ENCODE measurements at regions not wholly inside any gene's neighbourhood (a gene's known extent, or its start where the extent isn't known, plus 50 kb on each side); places are given as distances from the start of the nearest gene placed in this dataset.

DNA sequence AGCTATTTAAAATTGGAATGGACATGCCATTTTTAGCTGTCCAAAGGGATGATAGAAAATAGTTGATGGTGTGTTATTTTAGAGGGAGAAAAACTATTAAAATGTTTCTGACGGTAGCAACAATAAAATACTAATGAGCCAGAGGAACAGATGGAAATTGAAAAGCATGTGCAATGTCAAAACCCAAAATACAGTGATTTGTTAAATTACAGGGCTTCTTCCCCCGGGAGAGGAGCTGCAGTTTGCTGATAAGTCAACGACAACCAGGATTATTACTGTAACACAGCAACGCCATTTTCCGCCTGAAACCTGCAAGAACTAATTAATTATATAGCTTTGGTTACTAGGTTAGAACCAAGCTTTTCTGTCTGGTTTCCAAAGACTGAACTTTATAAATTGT, 179.6 kb upstream of the SPTLC3 start:
- DNase-seq (ENCODE audit: low spot score): no peak
- Histone ChIP-seq H3K27ac (ENCODE audit: low read depth in 1 of 2, low read length in 2 of 2) (no peak overlapping the region), H3K9me3 (ENCODE audit: control insufficient read depth in 4 of 4, low read length in 3 of 4) (no peaks in the 10 kb centered on the region), H3K27me3 (ENCODE audit: control insufficient read depth in 4 of 4, insufficient read depth in 4 of 4, low read length in 3 of 4) (no peaks in the 10 kb centered on the region), H3K36me3 (ENCODE audit: control insufficient read depth in 4 of 4, insufficient read depth in 3 of 4, low read depth in 1 of 4, low read length in 3 of 4) (no peaks in the 10 kb centered on the region), H3K9ac (ENCODE audit: low read depth in 1 of 2, low read length in 2 of 2) (no peak overlapping the region), H3K4me3 (ENCODE audit: low read depth in 1 of 3, low read length in 3 of 3) (no peak overlapping the region), H3K4me1 (ENCODE audit: control insufficient read depth in 4 of 4, insufficient read depth in 4 of 4, low read length in 3 of 4) (no peaks in the 10 kb centered on the region)
- 77% methylated on average over 5 of the region's 5 CpGs for WGBS
- TF ChIP-seq RAD21 (IDR thresholded peaks at IDR 0.05): no peak
- TF ChIP-seq HNF4A (conservative IDR thresholded peaks at IDR 0.05): no peak
- TF ChIP-seq RXRA (IDR thresholded peaks at IDR 0.05): no peak

DNA sequence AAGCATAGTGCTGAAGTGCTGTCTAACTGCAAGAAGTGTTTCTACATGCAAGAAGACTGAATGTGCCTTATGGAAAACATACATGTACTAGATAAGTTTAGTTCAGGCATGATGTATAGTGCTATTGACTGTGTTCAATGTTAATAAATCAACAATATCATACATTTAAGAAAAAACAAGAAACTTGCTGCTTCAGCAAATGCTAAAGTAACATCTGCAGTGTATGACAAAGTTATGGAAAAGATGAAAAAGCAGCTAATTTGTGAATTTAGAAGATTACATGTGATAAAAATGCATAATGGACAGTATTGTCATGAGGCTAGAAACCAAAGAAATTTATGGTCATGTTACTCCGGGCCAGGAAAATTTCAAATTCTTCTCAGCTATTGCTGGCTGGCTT, 174.9 kb upstream of the SPTLC3 start:
- no peak for DNase-seq (ENCODE audit: low spot score)
- no peak overlapping the region for H3K27ac ChIP-seq (ENCODE audit: low read depth in 1 of 2, low read length in 2 of 2)
- no peaks in the 10 kb centered on the region for H3K36me3 ChIP-seq (ENCODE audit: control insufficient read depth in 4 of 4, insufficient read depth in 3 of 4, low read depth in 1 of 4, low read length in 3 of 4)
- no peaks in the 10 kb centered on the region for H3K9me3 ChIP-seq (ENCODE audit: control insufficient read depth in 4 of 4, low read length in 3 of 4)
- peaks cover 0 to 5% (median 0%) of the 10 kb centered on the region in 4 donors for H3K27me3 ChIP-seq (ENCODE audit: control insufficient read depth in 4 of 4, insufficient read depth in 4 of 4, low read length in 3 of 4)
- H3K9ac ChIP-seq (ENCODE audit: low read depth in 1 of 2, low read length in 2 of 2): no peak overlapping the region
- TF ChIP-seq YY1 (IDR thresholded peaks at IDR 0.05) (no peak), FOXA2 (IDR thresholded peaks at IDR 0.05) (no peak)
- 82% methylated on average over 1 of the region's 1 CpG for WGBS
- H3K4me1 ChIP-seq (ENCODE audit: control insufficient read depth in 4 of 4, insufficient read depth in 4 of 4, low read length in 3 of 4): no peaks in the 10 kb centered on the region
- H3K4me3 ChIP-seq (ENCODE audit: low read depth in 1 of 3, low read length in 3 of 3): no peak overlapping the region

DNA sequence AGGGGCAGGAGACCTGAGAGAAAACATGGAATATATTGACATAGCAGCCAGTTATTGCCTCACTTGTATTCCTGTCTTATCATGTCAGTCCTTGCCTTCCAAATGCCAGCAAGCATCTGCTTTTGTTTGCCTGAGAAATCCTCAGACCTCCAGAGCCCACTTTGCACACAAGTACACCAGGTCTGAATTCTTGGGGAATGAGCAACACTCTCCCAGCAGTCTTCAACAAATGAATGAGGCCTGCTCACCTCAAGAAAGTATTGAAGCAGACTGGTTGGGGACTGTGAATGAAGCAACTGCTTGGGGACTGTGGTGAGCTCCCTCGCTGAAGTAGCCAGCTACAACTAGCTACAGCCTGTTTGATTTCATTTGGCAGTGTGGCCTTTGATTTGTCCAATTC, 172.8 kb upstream of the SPTLC3 start:
- peaks cover 0 to 5% (median 0%) of the 10 kb centered on the region in 4 donors for H3K27me3 ChIP-seq (ENCODE audit: control insufficient read depth in 4 of 4, insufficient read depth in 4 of 4, low read length in 3 of 4)
- H3K27ac ChIP-seq (ENCODE audit: low read depth in 1 of 2, low read length in 2 of 2): no peak overlapping the region
- 80% methylated on average over 1 of the region's 1 CpG for WGBS
- H3K4me1 ChIP-seq (ENCODE audit: control insufficient read depth in 4 of 4, insufficient read depth in 4 of 4, low read length in 3 of 4): no peaks in the 10 kb centered on the region
- no peaks in the 10 kb centered on the region for H3K9me3 ChIP-seq (ENCODE audit: control insufficient read depth in 4 of 4, low read length in 3 of 4)
- no peak overlapping the region for H3K9ac ChIP-seq (ENCODE audit: low read depth in 1 of 2, low read length in 2 of 2)
- no peak overlapping the region for H3K4me3 ChIP-seq (ENCODE audit: low read depth in 1 of 3, low read length in 3 of 3)
- TF ChIP-seq FOXA2 (IDR thresholded peaks at IDR 0.05) (no peak), EGR1 (IDR thresholded peaks at IDR 0.05; ENCODE audit: low read depth in 2 of 2) (no peak), NR2F2 (IDR thresholded peaks at IDR 0.05) (no peak), RXRA (IDR thresholded peaks at IDR 0.05) (no peak), MAX (IDR thresholded peaks at IDR 0.05) (no peak)
- TF ChIP-seq, protein P1, sequence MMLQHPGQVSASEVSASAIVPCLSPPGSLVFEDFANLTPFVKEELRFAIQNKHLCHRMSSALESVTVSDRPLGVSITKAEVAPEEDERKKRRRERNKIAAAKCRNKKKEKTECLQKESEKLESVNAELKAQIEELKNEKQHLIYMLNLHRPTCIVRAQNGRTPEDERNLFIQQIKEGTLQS (IDR thresholded peaks at IDR 0.05): no peak
- no peaks in the 10 kb centered on the region for H3K36me3 ChIP-seq (ENCODE audit: control insufficient read depth in 4 of 4, insufficient read depth in 3 of 4, low read depth in 1 of 4, low read length in 3 of 4)
- DNase-seq (ENCODE audit: low spot score): no peak

- Histone ChIP-seq H3K36me3 (ENCODE audit: control insufficient read depth in 4 of 4, insufficient read depth in 3 of 4, low read depth in 1 of 4, low read length in 3 of 4) (no peaks in the 10 kb centered on the region), H3K4me1 (ENCODE audit: control insufficient read depth in 4 of 4, insufficient read depth in 4 of 4, low read length in 3 of 4) (no peaks in the 10 kb centered on the region), H3K27me3 (ENCODE audit: control insufficient read depth in 4 of 4, insufficient read depth in 4 of 4, low read length in 3 of 4) (peaks cover 0 to 5% (median 0%) of the 10 kb centered on the region in 4 donors), H3K9me3 (ENCODE audit: control insufficient read depth in 4 of 4, low read length in 3 of 4) (no peaks in the 10 kb centered on the region), H3K4me3 (ENCODE audit: low read depth in 1 of 3, low read length in 3 of 3) (no peak overlapping the region), H3K27ac (ENCODE audit: low read depth in 1 of 2, low read length in 2 of 2) (no peak overlapping the region), H3K9ac (ENCODE audit: low read depth in 1 of 2, low read length in 2 of 2) (no peak overlapping the region)
- 43% methylated on average over 2 of the region's 2 CpGs for WGBS
- no peak for DNase-seq (ENCODE audit: low spot score)
- TF ChIP-seq EGR1 (IDR thresholded peaks at IDR 0.05; ENCODE audit: low read depth in 2 of 2) (no peak), RXRA (IDR thresholded peaks at IDR 0.05) (no peak), SP1 (IDR thresholded peaks at IDR 0.05) (no peak), NR2F2 (IDR thresholded peaks at IDR 0.05) (no peak), RAD21 (IDR thresholded peaks at IDR 0.05) (no peak), FOXA2 (IDR thresholded peaks at IDR 0.05) (no peak), HNF4G (IDR thresholded peaks at IDR 0.05) (no peak)
- TF ChIP-seq, protein P2, sequence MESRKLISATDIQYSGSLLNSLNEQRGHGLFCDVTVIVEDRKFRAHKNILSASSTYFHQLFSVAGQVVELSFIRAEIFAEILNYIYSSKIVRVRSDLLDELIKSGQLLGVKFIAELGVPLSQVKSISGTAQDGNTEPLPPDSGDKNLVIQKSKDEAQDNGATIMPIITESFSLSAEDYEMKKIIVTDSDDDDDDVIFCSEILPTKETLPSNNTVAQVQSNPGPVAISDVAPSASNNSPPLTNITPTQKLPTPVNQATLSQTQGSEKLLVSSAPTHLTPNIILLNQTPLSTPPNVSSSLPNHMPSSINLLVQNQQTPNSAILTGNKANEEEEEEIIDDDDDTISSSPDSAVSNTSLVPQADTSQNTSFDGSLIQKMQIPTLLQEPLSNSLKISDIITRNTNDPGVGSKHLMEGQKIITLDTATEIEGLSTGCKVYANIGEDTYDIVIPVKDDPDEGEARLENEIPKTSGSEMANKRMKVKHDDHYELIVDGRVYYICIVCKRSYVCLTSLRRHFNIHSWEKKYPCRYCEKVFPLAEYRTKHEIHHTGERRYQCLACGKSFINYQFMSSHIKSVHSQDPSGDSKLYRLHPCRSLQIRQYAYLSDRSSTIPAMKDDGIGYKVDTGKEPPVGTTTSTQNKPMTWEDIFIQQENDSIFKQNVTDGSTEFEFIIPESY (IDR thresholded peaks at IDR 0.05): no peak
- TF ChIP-seq, protein P1 (IDR thresholded peaks at IDR 0.05): no peak
Measured at GRCh38 chr20:12837646-12838045, 171.1 kb upstream of the SPTLC3 start.
